ENCODE measurements at regions not wholly inside any gene's neighbourhood (a gene's known extent, or its start where the extent isn't known, plus 50 kb on each side); places are given as distances from the start of the nearest gene placed in this dataset.

GRCh38 chr6:93474733-93475179 is 55.4 kb upstream of the EPHA7 start:
- no peak for FAIRE-seq

GRCh38 chr6:93471281-93471680 is 51.9 kb upstream of the EPHA7 start:
- no peak for FAIRE-seq
